HL-60 (cell line): ENCODE measurements at regions not wholly inside any gene's neighbourhood (a gene's known extent, or its start where the extent isn't known, plus 50 kb on each side); places are given as distances from the start of the nearest gene placed in this dataset.

Experiments used
- DNase-seq, 2 experiments: peaks; one replicate each; pipeline ENCODE4 v3.0.0-alpha.2; 2010 to 2020; ENCODE audit warnings: low read depth in 1 of 2, low spot score in 1 of 2
- H3K27ac ChIP-seq: fragments of 250-450 bp; sonication (Bioruptor Pico); replicated peaks from 2 replicates; pipeline ENCODE4 v1.5.1; 2020; ENCODE audit warnings: mild to moderate bottlenecking, moderate library complexity
- H3K27me3 ChIP-seq: fragments of 250-450 bp; sonication (Bioruptor Pico); 2 replicates; pipeline ENCODE4 v1.5.1; 2021; ENCODE audit warnings: mild to moderate bottlenecking, moderate library complexity; ENCODE audit not compliant: insufficient read depth, poor library complexity, severe bottlenecking
- H3K4me3 ChIP-seq: replicated peaks from 2 replicates; pipeline ENCODE4 v1.5.1; 2011; ENCODE audit warnings: mild to moderate bottlenecking, control low read depth, low read length; ENCODE audit not compliant: insufficient read depth
- GABPA ChIP-seq: IDR thresholded peaks from 2 replicates; pipeline ENCODE4 v1.6.1; 2012; ENCODE audit warnings: low read depth
- POLR2AphosphoS5 ChIP-seq: IDR thresholded peaks from 2 replicates; pipeline ENCODE4 v1.6.1; 2012; ENCODE audit warnings: low read depth
- REST ChIP-seq: IDR thresholded peaks from 2 replicates; pipeline ENCODE4 v1.6.1; 2012; ENCODE audit warnings: low read depth; ENCODE audit not compliant: insufficient replicate concordance
- SPI1 ChIP-seq: IDR thresholded peaks from 2 replicates; pipeline ENCODE4 v1.6.1; 2012; ENCODE audit warnings: low read depth, mild to moderate bottlenecking, borderline replicate concordance
- TF ChIP-seq, protein P1 (sequence below): IDR thresholded peaks from one replicate; pipeline ENCODE4 v1.5.1; 2011; ENCODE audit warnings: low read length, control low read depth, inconsistent platforms; ENCODE audit not compliant: insufficient read depth

- H3K27ac ChIP-seq = peak overlapping the region; percentile 82
- no peaks in the 10 kb centered on the region for H3K27me3 ChIP-seq
- TF ChIP-seq, protein P1, sequence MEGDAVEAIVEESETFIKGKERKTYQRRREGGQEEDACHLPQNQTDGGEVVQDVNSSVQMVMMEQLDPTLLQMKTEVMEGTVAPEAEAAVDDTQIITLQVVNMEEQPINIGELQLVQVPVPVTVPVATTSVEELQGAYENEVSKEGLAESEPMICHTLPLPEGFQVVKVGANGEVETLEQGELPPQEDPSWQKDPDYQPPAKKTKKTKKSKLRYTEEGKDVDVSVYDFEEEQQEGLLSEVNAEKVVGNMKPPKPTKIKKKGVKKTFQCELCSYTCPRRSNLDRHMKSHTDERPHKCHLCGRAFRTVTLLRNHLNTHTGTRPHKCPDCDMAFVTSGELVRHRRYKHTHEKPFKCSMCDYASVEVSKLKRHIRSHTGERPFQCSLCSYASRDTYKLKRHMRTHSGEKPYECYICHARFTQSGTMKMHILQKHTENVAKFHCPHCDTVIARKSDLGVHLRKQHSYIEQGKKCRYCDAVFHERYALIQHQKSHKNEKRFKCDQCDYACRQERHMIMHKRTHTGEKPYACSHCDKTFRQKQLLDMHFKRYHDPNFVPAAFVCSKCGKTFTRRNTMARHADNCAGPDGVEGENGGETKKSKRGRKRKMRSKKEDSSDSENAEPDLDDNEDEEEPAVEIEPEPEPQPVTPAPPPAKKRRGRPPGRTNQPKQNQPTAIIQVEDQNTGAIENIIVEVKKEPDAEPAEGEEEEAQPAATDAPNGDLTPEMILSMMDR = no peak
- TF ChIP-seq POLR2AphosphoS5 = no peak
- no peak for TF ChIP-seq GABPA
- TF ChIP-seq REST = no peak
- TF ChIP-seq SPI1 = no peak
- no peak overlapping the region for H3K4me3 ChIP-seq
- peak in 1 of 2 experiments; percentile 16 for DNase-seq
Measured at GRCh38 chr5:100694100-100694499, 158.9 kb downstream of the FAM174A start.

DNA sequence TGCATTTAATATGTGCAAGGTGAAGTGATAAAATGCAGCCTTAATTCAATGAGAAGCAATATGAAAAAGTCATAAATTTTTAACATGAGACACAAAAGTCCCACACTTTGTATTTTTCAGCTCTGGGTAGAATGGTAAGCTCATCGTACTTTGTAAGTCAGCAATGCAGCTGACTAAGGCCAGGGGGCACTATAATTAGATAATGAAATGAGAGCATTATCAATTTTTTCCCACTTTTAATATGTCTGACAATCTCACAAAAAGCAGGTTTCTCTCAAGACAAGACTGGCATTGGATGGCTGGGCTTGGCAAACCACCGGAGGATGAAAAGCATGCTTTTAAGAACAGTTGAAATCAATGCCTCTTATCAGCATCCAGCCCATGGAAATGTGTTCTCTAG lies 162.8 kb downstream of the FAM174A start:
- H3K27ac ChIP-seq = no peak overlapping the region
- H3K4me3 ChIP-seq = no peak overlapping the region
- DNase-seq = no peak
- TF ChIP-seq GABPA = no peak
- no peak for TF ChIP-seq POLR2AphosphoS5
- TF ChIP-seq REST = no peak
- TF ChIP-seq, protein P1 = no peak
- TF ChIP-seq SPI1 = no peak
- no peaks in the 10 kb centered on the region for H3K27me3 ChIP-seq

GRCh38 chr5:100706776-100707175 lies 171.6 kb downstream of the FAM174A start:
- peak; percentile 27 to 45 for DNase-seq

More at GRCh38 chr5:100706776-100707175, 171.6 kb downstream of the FAM174A start:
- Histone ChIP-seq H3K27ac (peak overlapping the region; percentile 54), H3K4me3 (no peak overlapping the region), H3K27me3 (no peaks in the 10 kb centered on the region)
- no peak for TF ChIP-seq REST
- TF ChIP-seq SPI1 = no peak; the same call in 1 of the 2 replicates
- TF ChIP-seq, protein P1 = no peak
- no peak; the same call in 1 of the 2 replicates for TF ChIP-seq POLR2AphosphoS5
- no peak for TF ChIP-seq GABPA
